NCI-H524 treated with DMSO at 0.1 percent for 48 hours (cell line): ENCODE measurements at regions not wholly inside any gene's neighbourhood (a gene's known extent, or its start where the extent isn't known, plus 50 kb on each side); places are given as distances from the start of the nearest gene placed in this dataset.
"Not testable (repeated sequence)": the region's sequence is repeated elsewhere in the genome, so short reads cannot be mapped to it uniquely, and the experiment has no call there.

Source experiments
- DNase-seq: peaks from one replicate; lab custom pipeline; 2025; lab: John Stamatoyannopoulos, UW

DNA sequence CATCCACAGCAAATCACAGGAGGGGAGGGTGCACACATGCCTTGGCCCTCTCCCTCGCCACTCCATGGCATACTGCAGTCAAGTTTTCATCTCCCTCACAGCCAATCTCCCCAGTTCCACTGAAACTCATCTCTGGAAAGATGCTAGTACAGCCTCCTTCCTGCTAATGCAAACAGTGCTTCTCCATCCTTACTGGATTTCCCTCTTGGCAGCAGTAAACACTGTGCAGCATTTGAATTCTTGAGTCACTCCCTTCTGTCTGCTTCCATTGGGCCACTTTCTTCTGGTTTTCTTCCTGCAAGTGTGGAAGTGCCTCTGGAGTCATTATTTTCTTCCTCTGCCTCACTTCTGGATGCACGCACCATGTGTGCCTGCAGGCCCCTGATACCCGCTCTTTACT lies 460.3 kb downstream of the QKI start:
- no peak for DNase-seq

DNA sequence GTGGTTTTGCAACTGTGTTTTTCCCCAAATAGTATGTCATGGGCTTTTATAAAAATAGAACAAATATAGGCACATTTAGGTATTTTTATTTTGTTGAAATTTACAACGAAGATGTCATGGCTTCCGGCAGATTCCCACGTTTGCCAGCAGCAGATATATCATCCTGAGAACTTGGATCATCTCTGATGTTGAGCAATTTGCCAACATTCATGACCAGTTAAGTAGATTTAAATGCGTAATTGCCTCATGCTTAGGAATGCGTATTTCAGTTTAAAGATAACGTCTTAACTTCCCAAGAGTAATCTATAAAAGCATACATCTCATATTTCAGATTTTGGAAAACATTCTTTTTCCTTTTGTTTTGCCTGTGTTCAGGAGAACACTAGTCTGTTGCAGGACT lies 457.8 kb downstream of the QKI start:
- no peak for DNase-seq

DNA sequence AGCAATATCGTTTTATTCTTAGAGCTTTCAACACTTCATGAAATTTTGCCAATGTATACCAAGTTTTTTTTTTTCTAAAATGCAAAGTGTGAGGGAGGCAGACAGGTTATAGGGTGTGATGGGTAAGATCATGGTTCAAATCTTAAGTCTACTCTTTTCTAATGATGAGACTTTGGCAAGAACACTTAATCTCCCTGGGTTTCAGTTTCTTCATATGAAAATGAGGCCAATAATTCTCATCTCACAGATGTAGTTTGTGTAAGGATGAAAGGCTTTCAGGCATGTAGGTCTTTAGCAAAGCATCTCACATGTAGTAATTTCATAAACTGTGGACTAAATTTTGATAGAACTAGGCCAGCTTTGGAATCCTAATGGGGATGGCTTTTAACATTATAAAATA lies 457.1 kb downstream of the QKI start:
- no peak for DNase-seq

DNA sequence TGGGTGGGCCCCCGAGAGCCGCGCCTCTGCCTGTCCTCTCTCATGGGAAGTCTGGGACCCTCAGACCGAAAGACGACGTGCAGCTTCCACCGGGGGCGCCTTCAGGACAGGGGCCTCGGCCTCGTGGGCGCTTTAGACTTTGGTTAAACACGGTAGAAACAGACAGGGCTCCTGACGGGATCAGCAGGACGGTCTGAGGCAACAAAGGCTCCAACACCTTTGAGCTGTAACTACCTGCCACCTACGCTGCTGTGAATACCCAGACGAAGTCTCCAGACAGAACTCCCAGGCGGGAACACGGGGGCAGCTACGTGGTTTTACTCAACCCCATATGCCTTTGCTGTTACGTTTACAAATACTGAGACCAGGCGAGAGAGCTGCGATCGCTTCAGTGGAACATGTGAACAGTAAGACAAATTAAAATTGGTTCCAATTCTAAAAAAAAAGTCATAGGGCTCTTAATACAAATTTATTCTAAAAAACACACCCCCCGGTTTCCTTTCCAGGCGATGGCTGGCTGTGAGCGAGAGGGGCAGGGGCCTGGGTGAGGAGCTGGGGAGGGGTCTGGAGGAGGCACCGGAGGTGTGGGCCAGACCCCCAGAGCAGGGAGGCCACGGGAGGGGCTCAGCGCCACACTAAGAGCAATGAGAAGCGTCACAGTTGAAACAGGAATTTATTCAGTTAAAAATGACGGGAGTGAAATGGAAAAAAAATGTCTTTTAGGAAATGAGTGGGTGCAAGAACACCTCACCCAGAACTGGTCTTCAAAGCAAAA lies 453.2 kb downstream of the QKI start:
- no peak for DNase-seq

DNA sequence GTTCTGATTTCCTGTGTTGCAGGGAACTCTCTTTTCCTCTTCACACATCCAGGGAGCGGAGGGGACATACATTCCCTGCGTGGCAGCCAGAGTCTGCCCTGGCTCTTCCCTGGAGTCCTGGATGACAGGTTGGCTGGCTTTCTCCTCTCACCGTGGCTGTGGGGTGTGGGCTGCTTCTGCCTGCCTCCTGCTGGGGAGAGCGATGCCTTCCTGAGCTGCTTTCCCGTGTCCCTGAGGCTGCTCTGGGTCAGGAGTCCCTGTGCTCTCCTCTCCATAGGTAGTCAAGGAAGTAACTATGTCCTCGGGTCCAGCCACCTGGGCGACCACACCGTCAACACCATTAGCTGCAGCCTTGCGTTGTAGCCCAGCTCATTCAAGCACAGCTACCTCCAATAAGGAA lies 451.7 kb downstream of the QKI start:
- no peak for DNase-seq

DNA sequence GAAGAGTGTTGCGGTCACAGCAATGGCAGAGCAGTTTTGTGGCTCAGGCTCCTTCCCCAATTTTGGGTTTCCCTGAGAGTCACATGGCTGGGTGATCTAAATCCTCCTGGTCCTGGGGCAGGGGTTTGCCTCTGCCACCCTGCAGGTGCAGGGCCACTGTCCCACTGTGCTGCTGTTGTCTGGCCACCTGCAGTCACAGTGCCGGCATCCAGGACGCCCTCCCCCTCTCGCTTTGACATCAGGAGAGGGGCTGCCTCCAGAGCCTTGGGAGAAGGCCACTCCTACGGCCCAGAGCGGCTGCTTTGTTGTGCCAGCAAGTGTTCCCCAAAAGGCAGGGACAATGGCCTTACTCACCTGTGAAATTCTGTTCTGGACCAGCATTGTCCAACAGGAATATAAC lies 449.0 kb downstream of the QKI start:
- DNase-seq = no peak

DNA sequence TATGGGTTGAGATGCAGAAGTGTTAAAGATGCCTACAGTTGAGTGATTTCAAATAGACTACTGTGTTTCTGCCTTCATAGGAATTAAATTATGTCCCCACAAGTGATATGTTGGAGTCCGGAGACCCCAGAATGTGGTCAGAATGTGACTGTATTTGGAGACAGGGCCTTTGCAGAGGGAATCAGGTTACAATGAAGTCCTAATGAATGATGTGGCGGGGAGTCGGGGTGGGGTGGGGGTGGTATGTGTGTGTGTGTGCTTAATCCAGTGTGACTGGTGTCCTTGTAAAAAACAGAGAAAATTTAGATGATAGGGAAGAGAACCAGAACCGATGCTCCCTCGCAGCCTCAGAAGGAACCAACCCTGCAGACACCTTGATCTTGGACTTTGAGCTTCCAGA lies 448.2 kb downstream of the QKI start:
- no peak for DNase-seq

DNA sequence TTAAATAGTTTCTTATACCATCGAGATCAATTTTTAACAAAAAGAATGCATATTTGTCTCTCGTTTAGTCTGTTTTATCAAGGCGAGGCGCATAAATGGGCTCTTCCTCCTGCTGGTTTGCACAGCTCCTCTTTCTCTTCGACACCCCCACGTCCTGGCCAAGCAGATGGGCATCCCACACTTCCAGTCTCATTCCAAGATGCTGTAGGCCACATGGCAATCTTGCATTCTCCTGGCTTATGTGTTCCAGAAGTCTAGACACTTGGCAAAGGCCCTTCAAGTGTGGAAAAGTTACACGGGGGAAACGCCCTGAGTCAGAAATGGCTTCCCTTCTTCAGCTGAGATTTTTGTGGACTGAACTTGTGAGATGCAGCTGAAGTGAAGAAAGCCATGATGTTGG lies 447.1 kb downstream of the QKI start:
- no peak for DNase-seq

DNA sequence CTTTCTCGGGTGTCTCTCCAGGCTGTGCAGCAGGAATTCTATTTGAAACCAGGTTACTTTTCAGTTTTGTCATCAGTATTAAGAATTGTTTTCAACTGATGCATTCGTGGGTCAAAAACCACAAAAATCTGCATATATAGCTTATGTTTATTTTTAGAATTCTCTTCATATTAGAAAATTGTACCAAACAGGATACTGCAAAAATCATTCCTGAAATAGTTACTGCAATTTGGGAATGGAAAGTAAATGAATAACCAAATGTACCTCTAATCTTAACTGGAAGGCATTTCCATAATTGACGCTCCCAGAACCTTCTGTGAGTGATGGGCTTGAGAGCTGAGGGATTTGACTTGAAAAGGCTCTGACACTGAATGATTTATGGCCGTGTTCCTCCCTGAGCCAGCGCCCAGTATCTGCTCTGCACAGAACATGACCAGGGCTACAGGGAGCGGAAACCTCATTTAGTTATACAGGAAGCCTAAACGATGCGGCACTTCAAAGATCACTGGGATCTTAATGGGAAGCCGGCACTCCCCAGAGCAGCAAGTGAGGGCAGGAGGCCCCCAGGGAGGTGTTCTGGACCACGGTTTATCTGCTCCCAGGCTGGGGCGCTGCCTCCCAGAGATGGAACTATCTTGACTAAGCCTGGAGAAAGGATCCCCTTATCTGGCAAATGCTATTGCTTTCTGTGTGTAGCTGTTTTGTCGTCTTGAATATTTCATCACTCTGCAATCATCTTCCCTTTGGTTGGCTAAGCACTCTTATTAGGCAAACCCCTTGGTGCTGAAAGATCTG lies 446.0 kb downstream of the QKI start:
- DNase-seq = no peak

DNA sequence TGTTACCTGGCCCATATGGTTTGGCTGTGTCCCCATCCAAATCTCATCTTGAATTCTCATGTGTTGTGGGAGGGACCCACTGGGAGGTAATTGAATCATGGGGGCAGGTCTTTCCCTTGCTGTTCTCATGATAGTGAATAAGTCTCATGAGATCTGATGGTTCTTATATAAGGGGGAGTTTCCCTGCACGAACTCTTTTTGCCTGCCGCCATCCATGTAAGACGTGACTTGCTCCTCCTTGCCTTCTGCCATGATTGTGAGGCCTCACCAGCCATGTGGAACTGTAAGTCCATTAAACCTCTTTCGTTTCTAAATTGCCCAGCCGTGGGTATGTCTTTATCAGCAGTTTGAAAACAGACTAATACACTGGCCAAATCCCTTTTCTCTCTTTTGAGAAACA lies 444.4 kb downstream of the QKI start:
- DNase-seq = not testable (repeated sequence)

DNA sequence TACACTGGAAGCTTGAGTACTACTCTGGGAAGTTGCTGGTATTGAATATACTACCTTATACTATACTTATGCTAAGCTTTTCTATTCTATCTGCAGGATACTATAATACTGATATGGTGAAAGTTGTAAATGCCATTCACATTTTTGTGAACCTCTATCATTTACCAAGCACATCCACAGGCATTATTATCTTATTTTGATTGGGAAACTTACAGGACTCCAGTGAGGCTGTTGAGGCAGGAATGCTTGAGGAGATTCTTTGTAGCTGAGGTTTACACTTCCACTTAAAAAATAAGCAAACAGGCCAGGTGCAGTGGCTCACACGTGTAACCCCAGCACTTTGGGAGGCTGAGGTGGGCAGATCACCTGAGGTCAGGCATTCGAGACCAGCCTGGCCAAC lies 442.9 kb downstream of the QKI start:
- DNase-seq = no peak

DNA sequence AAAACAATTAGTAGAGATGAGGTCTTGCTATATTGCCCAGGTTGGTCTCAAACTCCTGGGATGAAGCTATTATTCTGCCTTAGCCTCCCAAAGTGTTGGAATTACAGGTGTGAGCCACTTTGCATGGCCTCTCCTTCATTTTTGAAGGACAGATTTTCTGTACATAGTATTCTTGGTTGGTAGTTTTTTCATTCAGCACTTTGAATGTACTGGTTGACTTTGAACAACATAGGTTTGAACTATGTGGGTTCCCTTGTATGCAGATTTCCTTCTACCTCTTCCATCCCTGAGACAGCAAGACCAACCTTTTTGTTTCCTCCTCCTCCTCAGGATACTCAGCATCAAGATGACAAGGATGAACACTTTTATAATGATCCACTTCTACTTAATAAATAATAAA lies 436.4 kb downstream of the QKI start:
- DNase-seq = no peak

DNA sequence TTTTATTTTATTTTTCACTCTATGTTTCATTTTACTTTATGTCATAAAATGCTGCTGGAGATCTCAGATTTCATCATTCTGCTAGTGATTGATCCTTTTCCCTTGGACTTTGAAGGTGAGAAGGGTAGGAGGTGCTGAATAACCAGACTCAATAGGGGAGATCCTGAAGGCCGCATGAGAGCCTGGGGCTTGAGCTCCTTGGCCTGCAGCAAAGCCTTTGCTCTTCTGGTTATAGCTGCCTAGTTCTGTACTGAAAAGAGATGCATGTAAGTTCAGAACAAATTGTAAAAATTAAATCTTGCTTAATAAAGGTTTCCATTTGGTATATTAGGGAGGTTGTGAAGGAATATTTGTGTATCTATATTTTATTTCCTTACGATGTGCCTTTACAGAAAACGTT lies 430.2 kb downstream of the QKI start:
- no peak for DNase-seq

DNA sequence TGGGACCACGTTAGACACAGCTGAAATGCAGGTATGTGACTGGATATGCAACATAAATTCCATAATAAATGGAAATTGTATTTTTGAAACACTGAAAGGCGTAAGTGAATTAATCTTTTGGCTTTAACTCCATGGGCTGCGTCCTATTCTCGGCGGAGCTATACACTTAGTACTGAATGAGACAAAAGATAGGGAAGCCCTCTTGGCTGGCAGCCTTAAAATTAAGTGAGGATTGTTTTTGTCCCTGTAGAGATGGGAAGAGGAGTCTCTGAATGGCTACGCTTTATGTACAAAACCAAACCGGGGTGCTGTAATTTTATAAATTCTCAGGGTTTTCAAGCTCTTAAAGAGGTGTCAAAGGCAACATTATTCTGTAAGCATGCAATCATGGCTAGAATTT lies 429.8 kb downstream of the QKI start:
- no peak for DNase-seq

DNA sequence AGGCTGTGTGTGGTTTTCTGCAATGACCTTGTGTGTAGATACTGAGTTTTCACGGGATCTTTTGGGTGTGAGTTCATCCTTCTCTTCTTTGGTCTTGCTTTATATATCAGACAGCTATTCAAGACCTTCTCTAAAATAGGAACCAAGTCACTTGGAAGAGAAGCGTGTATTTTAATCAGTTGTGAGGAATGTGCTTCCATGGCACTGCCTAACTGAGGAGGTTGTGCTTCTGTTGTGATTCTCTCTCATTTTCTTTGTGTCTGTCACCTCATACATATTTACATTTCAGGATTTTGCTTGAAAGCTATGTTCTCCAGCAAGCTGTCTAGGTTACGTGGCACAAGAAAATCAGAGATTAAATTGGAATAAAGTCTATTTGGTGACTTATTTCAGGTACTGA lies 428.7 kb downstream of the QKI start:
- no peak for DNase-seq

DNA sequence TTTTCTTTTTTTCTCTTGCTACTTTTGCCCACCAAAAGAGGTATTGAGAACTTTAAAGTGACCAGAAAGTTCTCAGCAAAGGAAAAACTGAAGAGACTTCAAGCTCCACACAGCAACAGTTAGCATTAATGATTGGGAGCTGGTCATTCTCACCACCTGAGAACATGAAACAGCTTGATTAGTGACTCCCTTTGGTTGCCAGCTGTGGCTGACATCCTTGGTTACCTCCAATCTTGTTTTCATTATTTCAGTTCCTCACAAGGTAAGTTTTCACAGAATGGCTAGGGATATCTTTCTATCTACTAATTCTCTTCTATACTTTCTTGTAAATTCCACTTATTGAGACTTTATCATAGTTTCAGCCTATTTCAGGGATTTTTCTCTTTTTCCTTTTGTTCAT lies 427.9 kb downstream of the QKI start:
- DNase-seq = no peak

DNA sequence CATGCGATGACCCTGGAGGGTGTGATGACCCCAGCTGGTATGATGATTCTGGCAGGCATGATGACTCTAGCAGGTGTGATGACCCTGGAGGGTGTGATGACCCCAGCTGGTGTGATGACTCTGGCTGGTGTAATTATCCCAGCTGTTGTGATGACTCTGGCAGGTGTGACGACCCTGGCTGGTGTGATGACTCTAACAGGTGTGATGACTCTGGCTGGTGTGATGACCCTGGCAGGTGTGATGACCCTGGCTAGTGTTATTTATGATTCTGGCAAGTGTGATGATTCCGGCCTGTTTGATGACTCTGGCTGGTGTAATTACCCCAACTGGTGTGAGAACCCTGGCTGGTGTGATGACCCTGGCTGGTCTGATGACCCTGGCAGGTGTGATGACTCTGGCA lies 427.2 kb downstream of the QKI start:
- DNase-seq = no peak

DNA sequence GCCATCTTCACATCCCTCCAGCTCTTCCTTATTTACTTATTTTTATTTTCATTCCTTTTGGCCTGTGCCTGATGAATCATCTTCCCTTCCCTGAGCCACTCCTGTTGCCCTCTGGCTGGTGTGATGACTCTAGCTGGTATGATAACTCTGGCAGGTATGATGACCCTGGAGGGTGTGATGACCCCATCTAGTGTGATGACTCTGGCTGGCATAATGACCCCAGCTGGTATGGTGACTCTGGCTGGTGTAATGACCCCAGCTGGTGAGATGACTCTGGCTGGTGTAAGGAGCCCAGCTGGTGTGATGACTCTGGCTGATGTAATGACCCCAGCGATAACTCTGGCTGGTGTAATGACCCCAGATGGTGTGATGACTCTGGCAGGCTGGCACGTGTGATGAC lies 426.8 kb downstream of the QKI start:
- DNase-seq = no peak

DNA sequence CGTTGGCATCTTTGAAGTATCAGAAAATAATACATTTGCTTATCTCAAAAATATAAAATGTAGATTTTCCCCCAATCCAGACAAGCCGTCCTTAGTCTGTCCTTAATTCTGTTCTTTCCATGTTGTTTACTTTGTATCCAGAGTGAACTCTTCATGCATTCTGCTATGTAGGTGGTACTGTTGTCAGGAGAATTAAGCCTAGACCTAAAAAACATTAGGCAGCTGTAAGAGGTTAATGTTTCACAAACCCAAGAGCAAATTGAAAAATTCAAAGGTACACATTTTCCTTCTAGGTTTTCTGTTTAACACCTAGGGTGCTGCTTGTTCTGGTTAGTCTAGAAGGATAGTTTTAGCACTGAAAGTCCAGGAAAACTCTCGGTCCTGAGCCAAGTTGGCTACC lies 426.4 kb downstream of the QKI start:
- DNase-seq = no peak

DNA sequence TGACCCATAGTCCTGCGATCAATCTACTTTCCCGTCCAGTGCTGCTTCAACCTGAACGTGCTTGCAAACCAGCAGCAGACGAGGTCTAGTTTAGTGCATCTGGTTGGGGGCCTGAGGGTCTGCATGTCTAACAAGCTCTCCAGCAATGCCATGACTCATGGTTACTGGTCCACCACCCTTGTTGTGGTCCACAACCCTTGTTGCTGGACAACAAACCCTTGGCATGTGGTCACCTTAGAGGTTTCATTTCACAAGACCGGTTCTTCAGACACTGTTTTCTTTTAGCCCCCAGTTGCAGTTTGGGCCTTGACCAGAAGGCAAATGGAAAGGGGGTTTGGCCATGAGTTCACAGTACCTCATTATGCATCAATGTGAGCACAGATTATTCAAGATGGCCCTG lies 424.8 kb downstream of the QKI start:
- no peak for DNase-seq

DNA sequence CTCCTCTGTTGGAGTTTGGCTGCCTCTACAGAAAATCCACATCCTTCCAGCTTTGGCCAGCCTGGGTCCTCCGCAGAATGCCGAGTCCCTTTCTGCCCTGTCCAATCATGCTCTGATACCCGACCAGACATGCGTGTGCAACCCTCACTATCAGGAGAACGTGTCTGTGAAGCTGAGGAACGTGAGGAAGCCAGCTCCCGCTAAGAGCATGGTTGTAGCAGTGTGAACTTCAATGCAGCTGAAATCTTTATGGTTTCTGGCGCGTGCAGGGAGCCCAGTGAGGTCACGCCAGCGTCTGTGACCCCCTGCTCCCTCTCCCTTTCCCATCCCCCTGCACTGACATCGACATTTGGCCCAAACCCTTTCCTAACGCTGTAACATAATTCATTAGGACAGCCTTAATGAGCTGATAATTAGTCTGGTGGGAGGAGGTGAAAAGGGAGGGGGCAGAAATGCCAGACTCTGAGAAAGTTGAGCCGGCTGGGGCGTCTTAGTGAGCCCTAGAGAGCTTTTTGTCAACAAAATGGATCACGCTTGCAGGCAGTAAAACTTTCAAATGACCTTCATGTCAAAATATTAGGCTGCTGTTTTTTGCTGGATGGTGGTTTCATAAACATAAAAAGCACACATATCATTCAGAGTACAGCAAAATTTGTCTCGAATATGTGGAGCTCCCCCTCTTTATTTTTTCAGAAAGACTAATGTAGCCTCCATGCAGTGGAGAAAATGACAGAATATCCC lies 423.3 kb downstream of the QKI start:
- DNase-seq = no peak

DNA sequence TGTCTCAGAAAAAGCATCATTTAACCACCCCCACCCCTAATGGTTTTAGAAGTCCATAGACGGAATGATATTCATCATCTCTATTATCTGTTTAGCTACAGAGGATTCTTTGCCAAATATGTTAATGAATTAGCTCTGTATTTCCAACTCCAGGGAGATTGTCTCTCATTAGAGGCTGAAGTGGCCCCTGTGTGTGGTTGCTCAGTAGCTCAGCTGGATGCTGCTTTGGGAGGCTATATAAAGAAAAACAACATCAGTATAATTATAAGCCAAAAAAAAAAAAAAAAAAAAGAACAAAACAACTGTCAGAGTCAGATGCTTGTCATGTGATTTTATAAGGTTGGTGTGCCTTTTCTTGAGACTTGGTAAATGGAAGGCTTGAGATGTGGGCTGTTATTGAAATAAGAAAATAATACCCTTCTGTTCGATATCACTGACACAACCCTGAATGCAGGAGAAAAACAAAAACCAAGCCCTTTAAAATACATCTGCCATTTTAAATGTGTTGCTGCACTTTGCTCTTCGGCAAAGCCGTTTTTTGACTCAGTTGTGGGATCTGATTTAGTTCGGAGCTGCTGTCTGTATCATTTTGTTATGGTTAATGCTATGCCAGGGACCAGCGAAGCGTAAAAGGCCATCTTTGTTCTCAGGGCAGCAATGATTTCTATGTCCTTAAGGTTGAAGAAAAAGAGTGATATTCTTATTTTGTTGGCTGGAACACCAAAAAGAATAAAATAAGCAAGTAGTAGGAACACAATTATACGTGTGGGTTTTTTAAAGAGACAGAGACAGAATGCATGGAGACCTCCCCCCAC lies 422.6 kb downstream of the QKI start:
- no peak for DNase-seq
